ENCODE measurements at regions not wholly inside any gene's neighbourhood (a gene's known extent, or its start where the extent isn't known, plus 50 kb on each side); places are given as distances from the start of the nearest gene placed in this dataset.

GRCh38 chr15:97101572-97101971, 771.1 kb downstream of the NR2F2 start:
- Histone ChIP-seq H3K4me1 (no peaks in the 10 kb centered on the region), H3K9me3 (peaks cover 0 to 10% of the 10 kb centered on the region in 2 donors), H3K36me3 (no peaks in the 10 kb centered on the region), H3K4me3 (no peak overlapping the region), H3K27me3 (no peaks in the 10 kb centered on the region), H3K27ac (no peak overlapping the region)
- no peak for DNase-seq (ENCODE audit: low spot score in 2 of 2)
- intact Hi-C loops (cut with DNase I; ENCODE audit: low total_unique reads), result no loop called here
- TF ChIP-seq POLR2AphosphoS5 (IDR thresholded peaks at IDR 0.05) (no peak), CTCF (IDR thresholded peaks at IDR 0.05) (no peak), POLR2A (IDR thresholded peaks at IDR 0.05) (no peak)

GRCh38 chr15:97114900-97115760, 784.6 kb downstream of the NR2F2 start:
- H3K9me3 ChIP-seq, result peaks cover 0 to 23% of the 10 kb centered on the region in 2 donors
- intact Hi-C loops (cut with DNase I; ENCODE audit: low total_unique reads), result no loop called here
- H3K4me1 ChIP-seq, result no peaks in the 10 kb centered on the region
- no peak overlapping the region for H3K4me3 ChIP-seq
- TF ChIP-seq POLR2A (IDR thresholded peaks at IDR 0.05), result no peak
- no peak for TF ChIP-seq POLR2AphosphoS5 (IDR thresholded peaks at IDR 0.05)
- TF ChIP-seq CTCF (IDR thresholded peaks at IDR 0.05), result no peak
- H3K27me3 ChIP-seq, result no peaks in the 10 kb centered on the region
- no peaks in the 10 kb centered on the region for H3K36me3 ChIP-seq
- H3K27ac ChIP-seq, result no peak overlapping the region
- DNase-seq (ENCODE audit: low spot score in 2 of 2), result no peak

- Histone ChIP-seq H3K4me1 (no peaks in the 10 kb centered on the region), H3K4me3 (no peak overlapping the region), H3K9me3 (peaks cover 0 to 22% of the 10 kb centered on the region in 2 donors), H3K36me3 (no peaks in the 10 kb centered on the region), H3K27ac (no peak overlapping the region), H3K27me3 (no peaks in the 10 kb centered on the region)
- intact Hi-C loops (cut with DNase I; ENCODE audit: low total_unique reads), result no loop called here
- DNase-seq (ENCODE audit: low spot score in 2 of 2), result no peak
- TF ChIP-seq CTCF (IDR thresholded peaks at IDR 0.05), result no peak
- TF ChIP-seq POLR2AphosphoS5 (IDR thresholded peaks at IDR 0.05), result no peak
- no peak for TF ChIP-seq POLR2A (IDR thresholded peaks at IDR 0.05)
These were observed 785.2 kb downstream of the NR2F2 start for GRCh38 chr15:97115761-97116070.

- intact Hi-C loops (cut with DNase I; ENCODE audit: low total_unique reads), result no loop called here
- Histone ChIP-seq H3K27ac (no peak overlapping the region), H3K27me3 (no peaks in the 10 kb centered on the region), H3K36me3 (no peaks in the 10 kb centered on the region), H3K4me3 (no peak overlapping the region), H3K9me3 (peaks cover 6 to 22% of the 10 kb centered on the region in 2 donors), H3K4me1 (no peaks in the 10 kb centered on the region)
- DNase-seq (ENCODE audit: low spot score in 2 of 2), result no peak
- no peak for TF ChIP-seq POLR2AphosphoS5 (IDR thresholded peaks at IDR 0.05)
- no peak for TF ChIP-seq CTCF (IDR thresholded peaks at IDR 0.05)
- TF ChIP-seq POLR2A (IDR thresholded peaks at IDR 0.05), result no peak
These were observed 794.3 kb downstream of the NR2F2 start for GRCh38 chr15:97124790-97125189.

- intact Hi-C loops (cut with DNase I; ENCODE audit: low total_unique reads), result no loop called here
These were observed 796.2 kb downstream of the NR2F2 start for GRCh38 chr15:97126553-97127233.

More at GRCh38 chr15:97126553-97127233, 796.2 kb downstream of the NR2F2 start:
- Histone ChIP-seq H3K4me1 (no peaks in the 10 kb centered on the region), H3K27me3 (no peaks in the 10 kb centered on the region), H3K27ac (no peak overlapping the region), H3K9me3 (peaks cover 6 to 28% of the 10 kb centered on the region in 2 donors), H3K36me3 (no peaks in the 10 kb centered on the region), H3K4me3 (no peak overlapping the region)
- TF ChIP-seq POLR2AphosphoS5 (IDR thresholded peaks at IDR 0.05) (no peak), CTCF (IDR thresholded peaks at IDR 0.05) (no peak), POLR2A (IDR thresholded peaks at IDR 0.05) (no peak)
- DNase-seq (ENCODE audit: low spot score in 2 of 2), result no peak

Measured in breast epithelium (tissue), 4 donors.